Mucosa of rectum (tissue), 2 donors: ENCODE measurements at regions not wholly inside any gene's neighbourhood (a gene's known extent, or its start where the extent isn't known, plus 50 kb on each side); places are given as distances from the start of the nearest gene placed in this dataset.

Experiments
- H3K27ac ChIP-seq, 2 donors: one replicate each; pipeline ENCODE4 v1.7.0; 2013; ENCODE audit warnings: inconsistent platforms in 2 of 2, low read depth in 2 of 2, low read length in 2 of 2
- H3K27me3 ChIP-seq, 2 donors: one replicate each; pipeline ENCODE4 v1.7.0; 2013; ENCODE audit warnings: low read length in 2 of 2; ENCODE audit not compliant: control insufficient read depth in 2 of 2, insufficient read depth in 2 of 2
- H3K36me3 ChIP-seq, 2 donors: one replicate each; pipeline ENCODE4 v1.7.0; 2013; ENCODE audit warnings: low read length in 2 of 2; ENCODE audit not compliant: control insufficient read depth in 2 of 2, insufficient read depth in 2 of 2
- H3K4me1 ChIP-seq, 2 donors: one replicate each; pipeline ENCODE4 v1.7.0; 2013; ENCODE audit warnings: low read length in 2 of 2, mild to moderate bottlenecking in 1 of 2; ENCODE audit not compliant: control insufficient read depth in 2 of 2, insufficient read depth in 2 of 2
- H3K4me3 ChIP-seq, 2 donors: one replicate each; pipeline ENCODE4 v1.7.0; 2013; ENCODE audit warnings: low read length in 2 of 2
- H3K9ac ChIP-seq, 2 donors: one replicate each; pipeline ENCODE4 v1.7.0; 2013; ENCODE audit warnings: low read length in 2 of 2, low read depth in 1 of 2, mild to moderate bottlenecking in 1 of 2
- H3K9me3 ChIP-seq, 2 donors: one replicate each; pipeline ENCODE4 v1.7.0; 2013; ENCODE audit warnings: low read length in 2 of 2; ENCODE audit not compliant: control insufficient read depth in 2 of 2
- donor health status: healthy.
- donor health status: Normal muscosa, but diverticular disease.

- Histone ChIP-seq H3K27ac (no peak overlapping the region), H3K27me3 (no peaks in the 10 kb centered on the region)
Measured at GRCh38 chr4:10983885-10984640, 299.5 kb upstream of the CLNK start.

GRCh38 chr4:10983268-10983667 is 298.7 kb upstream of the CLNK start:
- H3K27ac ChIP-seq, result no peak overlapping the region
- no peaks in the 10 kb centered on the region for H3K36me3 ChIP-seq
- H3K4me3 ChIP-seq, result no peak overlapping the region
- no peaks in the 10 kb centered on the region for H3K4me1 ChIP-seq
- H3K27me3 ChIP-seq, result no peaks in the 10 kb centered on the region
- H3K9ac ChIP-seq, result no peak overlapping the region
- no peaks in the 10 kb centered on the region for H3K9me3 ChIP-seq

More at GRCh38 chr4:10983885-10984640, 299.5 kb upstream of the CLNK start:
- Histone ChIP-seq H3K9ac (no peak overlapping the region), H3K9me3 (no peaks in the 10 kb centered on the region), H3K4me3 (no peak overlapping the region), H3K4me1 (no peaks in the 10 kb centered on the region), H3K36me3 (no peaks in the 10 kb centered on the region)

- H3K36me3 ChIP-seq, result no peaks in the 10 kb centered on the region
- no peaks in the 10 kb centered on the region for H3K4me1 ChIP-seq
- H3K27me3 ChIP-seq, result no peaks in the 10 kb centered on the region
- H3K9ac ChIP-seq, result no peak overlapping the region
- H3K27ac ChIP-seq, result no peak overlapping the region
- H3K9me3 ChIP-seq, result no peaks in the 10 kb centered on the region
- H3K4me3 ChIP-seq, result no peak overlapping the region
Measured at GRCh38 chr4:10982305-10982704, 297.7 kb upstream of the CLNK start.

GRCh38 chr4:10981576-10981975 is 297.0 kb upstream of the CLNK start:
- H3K4me1 ChIP-seq, result no peaks in the 10 kb centered on the region
- H3K9me3 ChIP-seq, result no peaks in the 10 kb centered on the region
- H3K9ac ChIP-seq, result no peak overlapping the region
- H3K4me3 ChIP-seq, result no peak overlapping the region
- H3K27me3 ChIP-seq, result no peaks in the 10 kb centered on the region
- no peaks in the 10 kb centered on the region for H3K36me3 ChIP-seq
- H3K27ac ChIP-seq, result no peak overlapping the region

GRCh38 chr4:10981096-10981495 is 296.5 kb upstream of the CLNK start:
- Histone ChIP-seq H3K4me1 (no peaks in the 10 kb centered on the region), H3K9me3 (no peaks in the 10 kb centered on the region), H3K27ac (no peak overlapping the region), H3K4me3 (no peak overlapping the region), H3K36me3 (no peaks in the 10 kb centered on the region), H3K9ac (no peak overlapping the region), H3K27me3 (no peaks in the 10 kb centered on the region)

GRCh38 chr4:10979032-10979431 is 294.5 kb upstream of the CLNK start:
- Histone ChIP-seq H3K27me3 (no peaks in the 10 kb centered on the region), H3K4me3 (no peak overlapping the region), H3K27ac (no peak overlapping the region), H3K9me3 (no peaks in the 10 kb centered on the region), H3K9ac (no peak overlapping the region), H3K36me3 (no peaks in the 10 kb centered on the region), H3K4me1 (no peaks in the 10 kb centered on the region)

- no peaks in the 10 kb centered on the region for H3K36me3 ChIP-seq
- no peak overlapping the region for H3K27ac ChIP-seq
- H3K9ac ChIP-seq, result no peak overlapping the region
- H3K9me3 ChIP-seq, result no peaks in the 10 kb centered on the region
- no peak overlapping the region for H3K4me3 ChIP-seq
- no peaks in the 10 kb centered on the region for H3K27me3 ChIP-seq
- H3K4me1 ChIP-seq, result no peaks in the 10 kb centered on the region
Measured at GRCh38 chr4:10977534-10977933, 293.0 kb upstream of the CLNK start.

- H3K27me3 ChIP-seq, result no peaks in the 10 kb centered on the region
Measured at GRCh38 chr4:10974371-10974770, 289.8 kb upstream of the CLNK start.

GRCh38 chr4:10973686-10974085 is 289.1 kb upstream of the CLNK start:
- H3K27me3 ChIP-seq, result no peaks in the 10 kb centered on the region
- no peaks in the 10 kb centered on the region for H3K36me3 ChIP-seq
- H3K9ac ChIP-seq, result no peak overlapping the region
- no peaks in the 10 kb centered on the region for H3K4me1 ChIP-seq
- H3K9me3 ChIP-seq, result no peaks in the 10 kb centered on the region
- no peak overlapping the region for H3K4me3 ChIP-seq
- no peak overlapping the region for H3K27ac ChIP-seq

More at GRCh38 chr4:10974371-10974770, 289.8 kb upstream of the CLNK start:
- H3K9ac ChIP-seq, result no peak overlapping the region
- H3K4me1 ChIP-seq, result no peaks in the 10 kb centered on the region
- no peaks in the 10 kb centered on the region for H3K9me3 ChIP-seq
- no peak overlapping the region for H3K27ac ChIP-seq
- no peaks in the 10 kb centered on the region for H3K36me3 ChIP-seq
- H3K4me3 ChIP-seq, result no peak overlapping the region

- Histone ChIP-seq H3K36me3 (no peaks in the 10 kb centered on the region), H3K27me3 (no peaks in the 10 kb centered on the region), H3K9me3 (no peaks in the 10 kb centered on the region), H3K4me1 (no peaks in the 10 kb centered on the region), H3K9ac (no peak overlapping the region), H3K27ac (no peak overlapping the region), H3K4me3 (no peak overlapping the region)
Measured at GRCh38 chr4:10971800-10972401, 287.3 kb upstream of the CLNK start.
